RWPE1 (cell line): ENCODE measurements at regions not wholly inside any gene's neighbourhood (a gene's known extent, or its start where the extent isn't known, plus 50 kb on each side); places are given as distances from the start of the nearest gene placed in this dataset.

Experiments
- CTCF ChIA-PET: fragments of 350-600 bp; sonication (Branson Sonifier 250); formaldehyde crosslinking; extraction: SDS; loops from one replicate; lab custom pipeline; 2021; lab: Yijun Ruan, JAX
- POLR2A ChIA-PET: fragments of 400-600 bp; formaldehyde crosslinking; extraction: SDS; loops from one replicate; lab custom pipeline; 2020; ENCODE audit warnings: antibody characterized with exemption; ENCODE audit not compliant: low non-redundant PET; lab: Yijun Ruan, JAX
- DNase-seq: peaks from one replicate; pipeline ENCODE4 v3.0.0; 2012; ENCODE audit warnings: low spot score
- H3K27ac ChIP-seq: fragments of 450-650 bp; 2 replicates; pipeline ENCODE4 v1.5.1; 2017
- CTCF ChIP-seq: fragments of 450-650 bp; conservative IDR thresholded peaks from 2 replicates; pipeline ENCODE4 v1.5.1; 2017; ENCODE audit warnings: low read depth, mild to moderate bottlenecking

DNA sequence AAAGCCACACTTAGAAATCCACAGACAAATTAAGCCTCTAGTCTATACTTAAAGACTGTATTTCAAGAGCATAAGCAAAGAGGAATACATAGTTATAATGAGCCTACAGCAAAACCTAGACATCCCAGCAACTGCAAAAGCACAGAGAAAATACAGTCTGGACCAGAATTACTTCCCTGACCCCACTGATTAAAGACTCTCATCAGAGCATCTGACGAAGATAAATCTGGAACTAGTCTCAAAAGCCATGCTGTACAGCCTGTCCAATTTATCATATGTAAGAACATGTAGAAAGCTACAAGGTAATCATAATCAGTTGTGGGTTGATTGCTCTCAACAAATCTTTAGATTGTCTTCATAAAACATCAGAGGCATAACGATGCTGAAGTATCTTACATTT lies 285.1 kb upstream of the CAND1 start:
- ChIA-PET CTCF (no interaction called here), POLR2A (no interaction called here)
- no peak for TF ChIP-seq CTCF
- no peak overlapping the region for H3K27ac ChIP-seq
- DNase-seq: no peak

GRCh38 chr12:66984962-66985361 lies 284.2 kb upstream of the CAND1 start:
- TF ChIP-seq CTCF: no peak
- CTCF ChIA-PET: no interaction called here
- H3K27ac ChIP-seq: no peak overlapping the region
- DNase-seq: no peak
- POLR2A ChIA-PET: no interaction called here

GRCh38 chr12:66999141-66999540 lies 270.0 kb upstream of the CAND1 start:
- POLR2A ChIA-PET: no interaction called here
- TF ChIP-seq CTCF: no peak
- H3K27ac ChIP-seq: no peak overlapping the region
- CTCF ChIA-PET: no interaction called here
- no peak for DNase-seq

- CTCF ChIA-PET: interaction anchor here (0.6 to 0.8 kb wide), 2 partner anchors 11 to 624 kb away, joined by 3 read pairs; no protein-coding TSS in a partner anchor
- POLR2A ChIA-PET: no interaction called here
Observed at GRCh38 chr12:67001251-67001650, 267.9 kb upstream of the CAND1 start.

DNA sequence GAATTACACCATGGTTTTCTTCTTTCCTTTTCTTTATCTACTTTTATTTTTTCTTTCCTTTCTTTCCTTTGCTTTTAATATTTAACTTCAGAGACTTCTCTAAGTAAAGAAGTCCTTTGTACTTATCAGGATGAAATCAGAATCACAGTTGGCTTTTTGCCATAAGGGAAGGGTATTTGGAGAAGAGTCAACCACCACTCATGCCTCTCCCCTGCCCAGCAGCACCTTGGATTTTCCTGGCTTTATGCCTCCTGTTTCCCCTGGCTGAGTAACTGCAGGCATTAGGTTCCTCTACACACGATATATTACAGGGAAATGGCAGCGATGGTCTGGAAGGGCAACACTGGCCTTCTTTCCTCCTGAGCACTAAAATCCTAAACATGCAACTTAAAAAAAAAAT lies 266.4 kb upstream of the CAND1 start:
- no peak for TF ChIP-seq CTCF
- DNase-seq: no peak
- POLR2A ChIA-PET: no interaction called here
- CTCF ChIA-PET: no interaction called here
- H3K27ac ChIP-seq: no peak overlapping the region

More at GRCh38 chr12:67001251-67001650, 267.9 kb upstream of the CAND1 start:
- DNase-seq: no peak
- no peak for TF ChIP-seq CTCF
- H3K27ac ChIP-seq: no peak overlapping the region

DNA sequence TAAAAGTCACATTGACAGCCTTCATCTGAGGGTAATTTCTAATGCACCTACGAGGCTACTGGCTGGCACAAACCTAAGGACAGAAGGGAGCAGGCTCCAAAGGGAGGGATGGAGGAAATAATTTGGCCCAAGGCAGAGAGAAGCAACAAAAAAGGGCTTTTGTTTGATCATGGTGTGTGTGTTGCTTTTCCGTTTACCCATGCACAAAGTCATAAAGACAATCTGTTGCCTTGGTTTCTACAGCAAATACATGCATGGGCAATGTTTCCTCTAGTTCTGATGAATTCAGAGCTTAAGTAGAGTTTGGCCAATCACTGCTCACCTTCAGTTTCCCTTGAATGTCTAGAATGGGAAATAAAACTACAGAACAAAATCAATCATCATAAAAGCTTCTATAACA lies 262.5 kb upstream of the CAND1 start:
- DNase-seq: no peak
- ChIA-PET CTCF (no interaction called here), POLR2A (no interaction called here)
- no peak overlapping the region for H3K27ac ChIP-seq
- no peak for TF ChIP-seq CTCF
